NCI-H2081 (cell line): ENCODE measurements at regions not wholly inside any gene's neighbourhood (a gene's known extent, or its start where the extent isn't known, plus 50 kb on each side); places are given as distances from the start of the nearest gene placed in this dataset.
"Not testable (repeated sequence)": the region's sequence is repeated elsewhere in the genome, so short reads cannot be mapped to it uniquely, and the experiment has no call there.

Experiments
- DNase-seq, 2 experiments: peaks; one replicate each; lab custom pipeline; 2025; lab: John Stamatoyannopoulos, UW

- no peak for DNase-seq
Measured at GRCh38 chr2:72031346-72032110, 116.1 kb downstream of the CYP26B1 start.

- DNase-seq = no peak
Measured at GRCh38 chr2:72028996-72029395, 118.7 kb downstream of the CYP26B1 start.

GRCh38 chr2:72028351-72028995, 119.2 kb downstream of the CYP26B1 start:
- no peak for DNase-seq

- no peak for DNase-seq
Measured at GRCh38 chr2:72027426-72028161, 120.1 kb downstream of the CYP26B1 start.

GRCh38 chr2:72026819-72027425, 120.7 kb downstream of the CYP26B1 start:
- DNase-seq = no peak

GRCh38 chr2:72024451-72025175, 123.0 kb downstream of the CYP26B1 start:
- no peak for DNase-seq

GRCh38 chr2:72023678-72024390, 123.8 kb downstream of the CYP26B1 start:
- no peak for DNase-seq

- DNase-seq = not testable (repeated sequence)
Measured at GRCh38 chr2:72021371-72021770, 126.3 kb downstream of the CYP26B1 start.

- DNase-seq = no peak
Measured at GRCh38 chr2:72015266-72015665, 132.4 kb downstream of the CYP26B1 start.

- DNase-seq = no peak
Measured at GRCh38 chr2:72014831-72015230, 132.8 kb downstream of the CYP26B1 start.

GRCh38 chr2:72013726-72014125, 133.9 kb downstream of the CYP26B1 start:
- DNase-seq = no peak

- DNase-seq = no peak
Measured at GRCh38 chr2:72012886-72013574, 134.6 kb downstream of the CYP26B1 start.

- DNase-seq = no peak
Measured at GRCh38 chr2:72011791-72012190, 135.9 kb downstream of the CYP26B1 start.

- no peak for DNase-seq
Measured at GRCh38 chr2:72011370-72011689, 136.3 kb downstream of the CYP26B1 start.

- DNase-seq = no peak
Measured at GRCh38 chr2:72010647-72011369, 136.9 kb downstream of the CYP26B1 start.

- no peak for DNase-seq
Measured at GRCh38 chr2:72008608-72009007, 139.1 kb downstream of the CYP26B1 start.

GRCh38 chr2:72007402-72007801, 140.3 kb downstream of the CYP26B1 start:
- no peak for DNase-seq

- DNase-seq = no peak
Measured at GRCh38 chr2:72006188-72006736, 141.4 kb downstream of the CYP26B1 start.

GRCh38 chr2:72004976-72005375, 142.7 kb downstream of the CYP26B1 start:
- no peak for DNase-seq
